Stomach (tissue), 8 donors: ENCODE measurements at regions not wholly inside any gene's neighbourhood (a gene's known extent, or its start where the extent isn't known, plus 50 kb on each side); places are given as distances from the start of the nearest gene placed in this dataset.

Experiments used
- DNase-seq, 2 donors: peaks; one replicate each; pipeline versions ENCODE4 v3.0.0 to v3.0.0-alpha.2; 2013 to 2019
- H3K27ac ChIP-seq, 5 donors: fragments of 200-600 bp in 4 of 5; sonication (generic) in 4 of 5; one replicate each; pipeline ENCODE4 v1.5.1; 2013 to 2019; ENCODE audit warnings: mild to moderate bottlenecking in 1 of 5, moderate library complexity in 1 of 5
- H3K27me3 ChIP-seq, 3 donors: fragments of 200-600 bp; sonication (generic); one replicate each; pipeline ENCODE4 v1.5.1; 2017 to 2019; ENCODE audit warnings: mixed run types in 1 of 3
- H3K36me3 ChIP-seq, 4 donors: fragments of 200-600 bp; sonication (generic); 1 replicate in 3 of 4; 2 replicates in 1 of 4; pipeline ENCODE4 v1.5.1; 2016 to 2019
- H3K4me1 ChIP-seq, 4 donors: fragments of 200-600 bp; sonication (generic); one replicate each; pipeline ENCODE4 v1.5.1; 2016 to 2019
- H3K4me3 ChIP-seq, 4 donors: fragments of 200-600 bp; sonication (generic) in 3 of 4; one replicate each; pipeline ENCODE4 v1.5.1; 2016 to 2019; ENCODE audit warnings: mild to moderate bottlenecking in 1 of 4
- H3K9me3 ChIP-seq, 4 donors: fragments of 200-600 bp; sonication (generic); one replicate each; pipeline ENCODE4 v1.5.1; 2016 to 2019
- EP300 ChIP-seq: sonication (generic); formaldehyde crosslinking; IDR thresholded peaks from one replicate; pipeline ENCODE4 v1.6.1; 2017; ENCODE audit warnings: antibody characterized with exemption
- POLR2A ChIP-seq, 4 donors: fragments of 450-650 bp; IDR thresholded peaks; one replicate each; pipeline ENCODE4 v1.6.1; 2016; ENCODE audit warnings: antibody characterized with exemption in 4 of 4, control low read depth in 2 of 4, mild to moderate bottlenecking in 1 of 4, moderate library complexity in 1 of 4
- POLR2AphosphoS5 ChIP-seq, 3 donors: sonication (generic); formaldehyde crosslinking; IDR thresholded peaks; one replicate each; pipeline ENCODE4 v1.6.1; 2016; ENCODE audit warnings: antibody characterized with exemption in 3 of 3
- WGBS, 5 donors: extraction: QIAGEN DNeasy Blood & Tissue Kit in 3 of 5; methylation state at CpG; one replicate each; pipeline versions ENCODE4 v1.1.5 to v1.1.7; 2013 to 2018; 5-methylcytosine and 5-hydroxymethylcytosine counted together
- intact Hi-C: fragments of 100-400 bp; cut with DNase I; formaldehyde crosslinking; loops from one replicate; pipeline ENCODE4 v1.15.1; 2023; ENCODE audit warnings: low total_unique reads
- TF ChIP-seq, protein P1 (sequence below), 7 experiments: fragments of 450-650 bp in 4 of 7; fragments of 200-600 bp in 3 of 7; sonication (generic) in 3 of 7; IDR thresholded peaks; one replicate each; pipeline ENCODE4 v1.5.1; 2016 to 2019; ENCODE audit warnings: antibody characterized with exemption in 7 of 7, control low read depth in 2 of 7, mild to moderate bottlenecking in 1 of 7
- donor health status: healthy with polysubstance abuse.
- donor health status: Bipolar disorder and iron deficiency.
- donor health status: healthy.

- Histone ChIP-seq H3K36me3 (no peaks in the 10 kb centered on the region), H3K4me3 (no peak overlapping the region), H3K9me3 (no peaks in the 10 kb centered on the region), H3K27ac (peak overlapping the region in 1 of 5 donors; percentile 27), H3K4me1 (peaks cover 0 to 21% (median 13%) of the 10 kb centered on the region in 4 donors), H3K27me3 (no peaks in the 10 kb centered on the region)
- DNase-seq, result no peak
- 82 to 89% (median 86%) methylated on average over 11 of the region's 11 CpGs for WGBS, 5 donors
- no peak for TF ChIP-seq POLR2A (IDR thresholded peaks at IDR 0.05)
- no peak for TF ChIP-seq EP300
- TF ChIP-seq POLR2AphosphoS5 (IDR thresholded peaks at IDR 0.05), result no peak
- TF ChIP-seq, protein P1, sequence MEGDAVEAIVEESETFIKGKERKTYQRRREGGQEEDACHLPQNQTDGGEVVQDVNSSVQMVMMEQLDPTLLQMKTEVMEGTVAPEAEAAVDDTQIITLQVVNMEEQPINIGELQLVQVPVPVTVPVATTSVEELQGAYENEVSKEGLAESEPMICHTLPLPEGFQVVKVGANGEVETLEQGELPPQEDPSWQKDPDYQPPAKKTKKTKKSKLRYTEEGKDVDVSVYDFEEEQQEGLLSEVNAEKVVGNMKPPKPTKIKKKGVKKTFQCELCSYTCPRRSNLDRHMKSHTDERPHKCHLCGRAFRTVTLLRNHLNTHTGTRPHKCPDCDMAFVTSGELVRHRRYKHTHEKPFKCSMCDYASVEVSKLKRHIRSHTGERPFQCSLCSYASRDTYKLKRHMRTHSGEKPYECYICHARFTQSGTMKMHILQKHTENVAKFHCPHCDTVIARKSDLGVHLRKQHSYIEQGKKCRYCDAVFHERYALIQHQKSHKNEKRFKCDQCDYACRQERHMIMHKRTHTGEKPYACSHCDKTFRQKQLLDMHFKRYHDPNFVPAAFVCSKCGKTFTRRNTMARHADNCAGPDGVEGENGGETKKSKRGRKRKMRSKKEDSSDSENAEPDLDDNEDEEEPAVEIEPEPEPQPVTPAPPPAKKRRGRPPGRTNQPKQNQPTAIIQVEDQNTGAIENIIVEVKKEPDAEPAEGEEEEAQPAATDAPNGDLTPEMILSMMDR (IDR thresholded peaks at IDR 0.05), result no peak
- intact Hi-C loops, result no loop called here
Measured at GRCh38 chr10:59538623-59539022, 171.0 kb downstream of the SLC16A9 start.

- peak overlapping the region in 4 of 5 donors; percentile 49 to 80 (median 64) for H3K27ac ChIP-seq
Measured at GRCh38 chr10:59537501-59537900, 172.1 kb downstream of the SLC16A9 start.

GRCh38 chr10:59536167-59537014, 173.3 kb downstream of the SLC16A9 start:
- peak in 1 of 2 donors; percentile 90 for DNase-seq

More at GRCh38 chr10:59537501-59537900, 172.1 kb downstream of the SLC16A9 start:
- 55 to 78% (median 73%) methylated on average over 4 of the region's 4 CpGs for WGBS, 5 donors
- no peaks in the 10 kb centered on the region for H3K9me3 ChIP-seq
- H3K27me3 ChIP-seq, result no peaks in the 10 kb centered on the region
- DNase-seq, result peak in 1 of 2 donors; percentile 74
- intact Hi-C loops, result no loop called here
- no peak overlapping the region for H3K4me3 ChIP-seq
- H3K4me1 ChIP-seq, result peaks cover 0 to 21% (median 13%) of the 10 kb centered on the region in 4 donors
- H3K36me3 ChIP-seq, result no peaks in the 10 kb centered on the region
- TF ChIP-seq EP300, result no peak

DNA sequence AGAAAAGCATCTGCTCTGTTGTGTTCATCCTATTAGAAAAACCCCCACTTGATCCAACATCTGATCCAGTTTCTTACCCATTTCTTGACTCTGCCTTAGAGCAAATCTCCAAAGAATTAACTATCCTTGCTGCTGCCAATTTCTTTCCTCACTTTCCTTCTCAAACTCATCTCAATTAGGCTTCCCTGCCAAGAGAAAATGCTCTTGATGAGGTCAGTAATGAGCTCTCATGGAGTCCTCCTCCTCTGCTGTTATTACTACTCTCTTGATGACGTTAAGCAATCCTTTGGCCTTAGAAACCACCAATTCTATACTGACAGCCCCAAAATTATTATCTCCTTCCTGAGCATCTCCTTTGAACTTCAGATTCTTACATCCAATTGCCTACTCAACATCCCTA, 162.0 kb upstream of the FAM13C start:
- Histone ChIP-seq H3K4me3 (no peak overlapping the region), H3K27ac (peak overlapping the region in 1 of 5 donors; percentile 30), H3K9me3 (no peaks in the 10 kb centered on the region), H3K4me1 (no peaks in the 10 kb centered on the region), H3K36me3 (no peaks in the 10 kb centered on the region), H3K27me3 (no peaks in the 10 kb centered on the region)
- peak in 1 of 2 donors; percentile 82 for DNase-seq
- intact Hi-C loops, result no loop called here
- no peak for TF ChIP-seq EP300
- no peak for TF ChIP-seq POLR2AphosphoS5 (IDR thresholded peaks at IDR 0.05)
- WGBS, 5 donors, result 0 to 33% (median 0%) methylated on average over 1 of the region's 1 CpG

More at GRCh38 chr10:59536167-59537014, 173.3 kb downstream of the SLC16A9 start:
- no peak overlapping the region for H3K4me3 ChIP-seq
- H3K27me3 ChIP-seq, result no peaks in the 10 kb centered on the region
- TF ChIP-seq POLR2A (IDR thresholded peaks at IDR 0.05) (no peak), POLR2AphosphoS5 (IDR thresholded peaks at IDR 0.05) (peak; percentile 57 to 90 (median 69)), EP300 (no peak)
- TF ChIP-seq, protein P1 (IDR thresholded peaks at IDR 0.05), result no peak
- peak overlapping the region; percentile 32 to 80 (median 49) for H3K27ac ChIP-seq
- H3K9me3 ChIP-seq, result no peaks in the 10 kb centered on the region
- 14 to 40% (median 31%) methylated on average over 4 of the region's 4 CpGs for WGBS, 5 donors
- peaks cover 0 to 21% (median 13%) of the 10 kb centered on the region in 4 donors for H3K4me1 ChIP-seq
- H3K36me3 ChIP-seq, result no peaks in the 10 kb centered on the region
- intact Hi-C loops, result no loop called here

DNA sequence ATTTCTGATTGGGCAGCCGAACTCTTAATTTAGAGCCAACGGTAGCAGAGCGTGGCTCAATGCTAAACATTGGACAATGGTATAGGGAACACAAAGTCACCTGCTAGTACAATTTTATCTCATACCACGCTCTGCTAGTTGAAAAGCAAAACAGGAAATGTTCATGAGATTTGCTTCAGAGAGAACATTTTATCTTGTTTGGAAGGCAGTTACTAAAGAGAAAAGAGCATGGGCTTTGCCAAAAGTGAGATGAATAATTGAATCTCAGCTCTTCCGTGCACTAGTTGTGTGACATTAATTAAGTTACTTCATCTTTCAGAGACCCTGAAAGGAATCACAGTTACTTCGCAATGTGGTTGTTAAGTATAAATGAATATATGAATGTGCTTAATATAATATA, 161.5 kb upstream of the FAM13C start:
- intact Hi-C loops, result no loop called here
- no peak for TF ChIP-seq POLR2A (IDR thresholded peaks at IDR 0.05)
- TF ChIP-seq, protein P1 (IDR thresholded peaks at IDR 0.05), result no peak
- no peak for TF ChIP-seq POLR2AphosphoS5 (IDR thresholded peaks at IDR 0.05)
- no peak for TF ChIP-seq EP300
- DNase-seq, result peak in 1 of 2 donors; percentile 40
- H3K27me3 ChIP-seq, result no peaks in the 10 kb centered on the region
- no peaks in the 10 kb centered on the region for H3K36me3 ChIP-seq
- H3K4me3 ChIP-seq, result no peak overlapping the region
- no peaks in the 10 kb centered on the region for H3K9me3 ChIP-seq
- H3K27ac ChIP-seq, result no peak overlapping the region
- no peaks in the 10 kb centered on the region for H3K4me1 ChIP-seq
- 65 to 75% (median 70%) methylated on average over 6 of the region's 6 CpGs for WGBS, 5 donors
